ENCODE measurements at regions not wholly inside any gene's neighbourhood (a gene's known extent, or its start where the extent isn't known, plus 50 kb on each side); places are given as distances from the start of the nearest gene placed in this dataset.

- no peaks in the 10 kb centered on the region for H3K27me3 ChIP-seq (replicated peaks; ENCODE audit: insufficient read depth)
- peaks cover 11% of the 10 kb centered on the region for H3K9me3 ChIP-seq
- ATAC-seq (ENCODE audit: insufficient number of reproducible peaks, low FRiP score, low read depth): no peak
- DNase-seq (ENCODE audit: low spot score): no peak
- no peak overlapping the region for H3K27ac ChIP-seq
- no peak for TF ChIP-seq CTCF (IDR thresholded peaks at IDR 0.05)
- no peaks in the 10 kb centered on the region for H3K36me3 ChIP-seq
- H3K4me3 ChIP-seq: no peak overlapping the region
- no peaks in the 10 kb centered on the region for H3K4me1 ChIP-seq (ENCODE audit: control insufficient read depth in 1 of 2, low read depth in 2 of 2)
Measured at GRCh38 chr12:127174881-127175280, 1092.1 kb upstream of the TMEM132C start.

- Histone ChIP-seq H3K27ac (no peak overlapping the region), H3K9me3 (peaks cover 11% of the 10 kb centered on the region), H3K36me3 (no peaks in the 10 kb centered on the region), H3K4me3 (no peak overlapping the region), H3K27me3 (replicated peaks; ENCODE audit: insufficient read depth) (no peaks in the 10 kb centered on the region), H3K4me1 (ENCODE audit: control insufficient read depth in 1 of 2, low read depth in 2 of 2) (no peaks in the 10 kb centered on the region)
- ATAC-seq (ENCODE audit: insufficient number of reproducible peaks, low FRiP score, low read depth) (no peak), DNase-seq (ENCODE audit: low spot score) (no peak)
- no peak for TF ChIP-seq CTCF (IDR thresholded peaks at IDR 0.05)
Measured at GRCh38 chr12:127175361-127175760, 1091.6 kb upstream of the TMEM132C start.

GRCh38 chr12:127176804-127177203 is 1090.2 kb upstream of the TMEM132C start:
- DNase-seq (ENCODE audit: low spot score): no peak
- no peak for TF ChIP-seq CTCF (IDR thresholded peaks at IDR 0.05)
- no peaks in the 10 kb centered on the region for H3K4me1 ChIP-seq (ENCODE audit: control insufficient read depth in 1 of 2, low read depth in 2 of 2)
- H3K27ac ChIP-seq: no peak overlapping the region
- H3K4me3 ChIP-seq: no peak overlapping the region
- H3K27me3 ChIP-seq (replicated peaks; ENCODE audit: insufficient read depth): no peaks in the 10 kb centered on the region
- peaks cover 11% of the 10 kb centered on the region for H3K9me3 ChIP-seq
- no peak for ATAC-seq (ENCODE audit: insufficient number of reproducible peaks, low FRiP score, low read depth)
- no peaks in the 10 kb centered on the region for H3K36me3 ChIP-seq

GRCh38 chr12:127178052-127178451 is 1088.9 kb upstream of the TMEM132C start:
- ATAC-seq (ENCODE audit: insufficient number of reproducible peaks, low FRiP score, low read depth): no peak
- no peak overlapping the region for H3K4me3 ChIP-seq
- no peak for TF ChIP-seq CTCF (IDR thresholded peaks at IDR 0.05)

GRCh38 chr12:127178463-127178862 is 1088.5 kb upstream of the TMEM132C start:
- Histone ChIP-seq H3K27ac (no peak overlapping the region), H3K27me3 (replicated peaks; ENCODE audit: insufficient read depth) (no peaks in the 10 kb centered on the region), H3K9me3 (peaks cover 11% of the 10 kb centered on the region), H3K4me3 (no peak overlapping the region), H3K4me1 (ENCODE audit: control insufficient read depth in 1 of 2, low read depth in 2 of 2) (no peaks in the 10 kb centered on the region), H3K36me3 (no peaks in the 10 kb centered on the region)
- ATAC-seq (ENCODE audit: insufficient number of reproducible peaks, low FRiP score, low read depth) (no peak), DNase-seq (ENCODE audit: low spot score) (no peak)
- TF ChIP-seq CTCF (IDR thresholded peaks at IDR 0.05): no peak

More at GRCh38 chr12:127178052-127178451, 1088.9 kb upstream of the TMEM132C start:
- H3K9me3 ChIP-seq: peaks cover 11% of the 10 kb centered on the region
- H3K27me3 ChIP-seq (replicated peaks; ENCODE audit: insufficient read depth): no peaks in the 10 kb centered on the region
- no peaks in the 10 kb centered on the region for H3K4me1 ChIP-seq (ENCODE audit: control insufficient read depth in 1 of 2, low read depth in 2 of 2)
- no peak for DNase-seq (ENCODE audit: low spot score)
- H3K36me3 ChIP-seq: no peaks in the 10 kb centered on the region
- no peak overlapping the region for H3K27ac ChIP-seq
